BE2C (cell line): ENCODE measurements at regions not wholly inside any gene's neighbourhood (a gene's known extent, or its start where the extent isn't known, plus 50 kb on each side); places are given as distances from the start of the nearest gene placed in this dataset.

Experiments
- DNase-seq: peaks from one replicate; pipeline ENCODE4 v3.0.0-alpha.2; 2020
- H3K27me3 ChIP-seq: fragments of 250-450 bp; sonication (Bioruptor Pico); 2 replicates; pipeline ENCODE4 v1.5.1; 2020; ENCODE audit warnings: mild to moderate bottlenecking
- H3K36me3 ChIP-seq: fragments of 250-450 bp; sonication (Bioruptor Pico); 2 replicates; pipeline ENCODE4 v1.5.1; 2020; ENCODE audit warnings: mild to moderate bottlenecking
- H3K4me1 ChIP-seq: fragments of 250-450 bp; sonication (Bioruptor Pico); 2 replicates; pipeline ENCODE4 v1.5.1; 2020
- H3K4me3 ChIP-seq: 2 replicates; pipeline ENCODE4 v1.5.1; 2011; ENCODE audit warnings: low read depth, low read length
- H3K9me3 ChIP-seq: fragments of 250-450 bp; sonication (Bioruptor Pico); 2 replicates; pipeline ENCODE4 v1.5.1; 2020
- TF ChIP-seq, protein P1 (sequence below): IDR thresholded peaks from 2 replicates; pipeline ENCODE4 v1.5.1; 2012; ENCODE audit warnings: mild to moderate bottlenecking, low read depth, low read length

DNA sequence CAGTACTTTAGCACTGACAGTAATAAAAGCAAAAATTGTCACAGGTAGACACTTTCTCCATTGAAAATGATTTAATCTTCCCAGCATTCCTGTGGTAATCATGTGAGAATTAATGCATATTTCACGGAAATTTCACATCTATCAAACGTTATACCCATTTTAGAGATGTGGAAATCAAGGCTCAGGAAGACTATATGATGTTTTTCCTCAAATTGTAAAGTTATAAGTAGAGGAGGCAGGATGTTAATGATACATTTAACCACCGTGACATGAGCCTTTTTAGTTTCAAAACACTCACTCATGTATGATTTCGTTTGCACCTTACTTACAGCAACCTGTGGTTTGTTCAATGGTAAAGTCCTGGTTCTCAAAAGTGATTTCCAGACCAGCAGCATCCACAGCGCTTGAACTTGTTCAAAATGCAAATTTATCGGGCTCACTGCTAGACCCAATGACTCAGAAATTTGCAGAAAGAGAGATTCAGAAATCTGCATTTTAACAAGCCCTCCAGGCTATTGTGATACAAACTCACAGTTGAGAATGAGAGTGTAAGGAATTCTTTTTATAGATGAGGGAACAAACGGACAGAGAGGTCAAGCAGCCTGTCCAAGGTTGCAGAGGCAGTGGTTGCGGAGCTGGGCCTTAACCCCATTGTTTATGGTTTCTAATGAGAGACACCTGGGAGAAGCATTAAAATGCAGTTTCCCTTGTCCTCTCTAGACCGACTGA lies 654.8 kb upstream of the TBX3 start:
- no peaks in the 10 kb centered on the region for H3K36me3 ChIP-seq
- no peaks in the 10 kb centered on the region for H3K9me3 ChIP-seq
- TF ChIP-seq, protein P1, sequence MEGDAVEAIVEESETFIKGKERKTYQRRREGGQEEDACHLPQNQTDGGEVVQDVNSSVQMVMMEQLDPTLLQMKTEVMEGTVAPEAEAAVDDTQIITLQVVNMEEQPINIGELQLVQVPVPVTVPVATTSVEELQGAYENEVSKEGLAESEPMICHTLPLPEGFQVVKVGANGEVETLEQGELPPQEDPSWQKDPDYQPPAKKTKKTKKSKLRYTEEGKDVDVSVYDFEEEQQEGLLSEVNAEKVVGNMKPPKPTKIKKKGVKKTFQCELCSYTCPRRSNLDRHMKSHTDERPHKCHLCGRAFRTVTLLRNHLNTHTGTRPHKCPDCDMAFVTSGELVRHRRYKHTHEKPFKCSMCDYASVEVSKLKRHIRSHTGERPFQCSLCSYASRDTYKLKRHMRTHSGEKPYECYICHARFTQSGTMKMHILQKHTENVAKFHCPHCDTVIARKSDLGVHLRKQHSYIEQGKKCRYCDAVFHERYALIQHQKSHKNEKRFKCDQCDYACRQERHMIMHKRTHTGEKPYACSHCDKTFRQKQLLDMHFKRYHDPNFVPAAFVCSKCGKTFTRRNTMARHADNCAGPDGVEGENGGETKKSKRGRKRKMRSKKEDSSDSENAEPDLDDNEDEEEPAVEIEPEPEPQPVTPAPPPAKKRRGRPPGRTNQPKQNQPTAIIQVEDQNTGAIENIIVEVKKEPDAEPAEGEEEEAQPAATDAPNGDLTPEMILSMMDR = no peak
- H3K4me3 ChIP-seq = no peak overlapping the region
- H3K27me3 ChIP-seq = no peaks in the 10 kb centered on the region
- H3K4me1 ChIP-seq = peaks cover 19% of the 10 kb centered on the region
- no peak for DNase-seq

- Histone ChIP-seq H3K36me3 (no peaks in the 10 kb centered on the region), H3K4me3 (no peak overlapping the region), H3K4me1 (peaks cover 19% of the 10 kb centered on the region), H3K27me3 (no peaks in the 10 kb centered on the region), H3K9me3 (no peaks in the 10 kb centered on the region)
- DNase-seq = no peak
- TF ChIP-seq, protein P1 = no peak
Observed at GRCh38 chr12:115337693-115338543, 653.9 kb upstream of the TBX3 start.

- Histone ChIP-seq H3K36me3 (no peaks in the 10 kb centered on the region), H3K27me3 (no peaks in the 10 kb centered on the region), H3K9me3 (no peaks in the 10 kb centered on the region), H3K4me3 (no peak overlapping the region), H3K4me1 (peaks cover 18% of the 10 kb centered on the region)
- no peak for DNase-seq
- TF ChIP-seq, protein P1 = no peak
Observed at GRCh38 chr12:115336506-115336905, 652.5 kb upstream of the TBX3 start.

DNA sequence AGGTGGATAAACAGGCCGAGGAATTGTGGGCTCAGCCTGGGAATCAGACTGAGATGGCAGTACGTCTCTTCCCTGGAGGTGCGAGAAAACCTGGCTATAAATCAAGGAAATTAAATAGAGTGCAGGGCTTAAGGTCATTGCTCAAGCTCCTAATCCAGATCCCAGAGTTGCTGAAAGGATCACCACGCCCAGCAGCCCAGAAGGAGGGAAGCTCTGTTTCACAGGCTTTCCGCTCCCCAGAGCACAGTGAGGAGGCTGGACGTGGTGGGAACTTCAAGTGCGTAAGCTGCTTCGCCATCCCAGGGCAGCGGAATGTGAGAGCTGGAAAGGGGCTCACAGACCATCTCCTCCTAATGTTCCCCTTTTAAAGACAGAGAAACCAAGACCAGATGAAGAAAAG lies 651.6 kb upstream of the TBX3 start:
- Histone ChIP-seq H3K27me3 (no peaks in the 10 kb centered on the region), H3K36me3 (no peaks in the 10 kb centered on the region), H3K4me1 (peaks cover 15% of the 10 kb centered on the region), H3K9me3 (no peaks in the 10 kb centered on the region), H3K4me3 (no peak overlapping the region)
- DNase-seq = no peak
- TF ChIP-seq, protein P1 = no peak

- no peak for DNase-seq
- H3K36me3 ChIP-seq = no peaks in the 10 kb centered on the region
- no peaks in the 10 kb centered on the region for H3K27me3 ChIP-seq
- no peaks in the 10 kb centered on the region for H3K9me3 ChIP-seq
- no peak overlapping the region for H3K4me3 ChIP-seq
- TF ChIP-seq, protein P1 = no peak
- peaks cover 15% of the 10 kb centered on the region for H3K4me1 ChIP-seq
Observed at GRCh38 chr12:115335048-115335447, 651.1 kb upstream of the TBX3 start.

- H3K4me3 ChIP-seq = no peak overlapping the region
- H3K27me3 ChIP-seq = no peaks in the 10 kb centered on the region
- H3K9me3 ChIP-seq = no peaks in the 10 kb centered on the region
- H3K36me3 ChIP-seq = no peaks in the 10 kb centered on the region
- no peak for DNase-seq
- H3K4me1 ChIP-seq = peaks cover 15% of the 10 kb centered on the region
- TF ChIP-seq, protein P1 = no peak
Observed at GRCh38 chr12:115332945-115333344, 649.0 kb upstream of the TBX3 start.
